HG03457 (cell line): ENCODE measurements at regions not wholly inside any gene's neighbourhood (a gene's known extent, or its start where the extent isn't known, plus 50 kb on each side); places are given as distances from the start of the nearest gene placed in this dataset.

Experiments
- ATAC-seq: cut with Tn5 transposase; IDR thresholded peaks from one replicate; pipeline ENCODE4 v1.9.1; 2021; ENCODE audit warnings: moderate number of reproducible peaks; ENCODE audit not compliant: unreplicated experiment

- no peak for ATAC-seq
Measured at GRCh38 chr18:24817587-24818371, 357.3 kb downstream of the HRH4 start.

- no peak for ATAC-seq
Measured at GRCh38 chr18:24818441-24818840, 358.0 kb downstream of the HRH4 start.

DNA sequence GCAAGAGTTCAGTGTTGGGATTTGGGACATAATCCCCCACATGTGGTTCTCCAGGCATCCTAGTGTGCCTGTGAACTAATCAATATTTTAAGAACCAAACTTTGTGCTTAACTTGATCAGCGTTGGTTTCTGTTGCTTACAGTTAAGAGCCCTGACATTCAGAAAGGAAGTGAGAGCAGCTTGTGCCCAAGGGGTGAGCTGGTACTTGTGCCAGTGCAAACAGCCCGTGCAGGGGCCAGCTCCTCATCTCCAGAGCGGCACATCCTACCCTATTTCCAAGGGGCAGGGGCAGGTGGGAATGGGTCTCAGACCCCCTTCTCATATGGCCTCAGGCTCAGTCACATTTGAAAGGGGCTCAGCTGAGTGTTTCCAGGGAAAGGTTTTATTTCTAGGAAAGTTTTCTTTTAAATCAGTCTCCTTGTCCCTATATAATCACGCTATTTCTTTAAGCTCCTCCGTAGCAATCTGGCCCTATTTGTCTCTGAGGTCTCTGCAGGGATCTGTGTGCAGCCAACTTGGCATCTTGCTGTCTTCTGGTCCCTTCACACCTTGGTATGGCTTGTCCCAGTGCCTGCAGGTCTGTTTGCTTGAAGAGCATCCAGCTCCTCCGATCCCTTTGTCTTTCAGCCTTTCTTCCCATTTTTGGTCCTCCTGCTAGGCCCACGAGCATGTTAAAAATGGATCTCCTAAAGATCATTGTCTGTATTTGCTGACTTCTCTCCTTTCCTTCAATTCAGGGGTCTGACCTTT, 358.9 kb downstream of the HRH4 start:
- no peak for ATAC-seq

DNA sequence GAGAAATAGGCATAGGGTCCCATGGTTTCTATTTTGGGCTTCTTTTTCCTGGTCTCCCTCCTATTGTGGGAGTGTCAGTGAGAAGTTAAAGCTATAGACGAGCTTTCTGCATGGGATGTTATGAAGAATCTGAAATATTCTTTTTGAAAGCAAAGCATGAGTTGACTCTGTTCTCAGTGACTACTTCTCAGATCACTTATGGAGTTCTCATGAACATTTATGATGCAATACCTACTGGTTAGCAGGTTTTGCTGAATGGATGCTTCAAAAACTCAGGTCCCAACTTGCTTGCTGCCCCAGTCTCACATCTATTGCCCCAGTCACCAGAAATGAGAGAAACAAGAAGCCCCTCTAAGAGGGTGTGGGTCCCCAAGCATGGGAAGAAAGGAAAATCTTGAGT, 365.0 kb downstream of the HRH4 start:
- ATAC-seq: no peak

DNA sequence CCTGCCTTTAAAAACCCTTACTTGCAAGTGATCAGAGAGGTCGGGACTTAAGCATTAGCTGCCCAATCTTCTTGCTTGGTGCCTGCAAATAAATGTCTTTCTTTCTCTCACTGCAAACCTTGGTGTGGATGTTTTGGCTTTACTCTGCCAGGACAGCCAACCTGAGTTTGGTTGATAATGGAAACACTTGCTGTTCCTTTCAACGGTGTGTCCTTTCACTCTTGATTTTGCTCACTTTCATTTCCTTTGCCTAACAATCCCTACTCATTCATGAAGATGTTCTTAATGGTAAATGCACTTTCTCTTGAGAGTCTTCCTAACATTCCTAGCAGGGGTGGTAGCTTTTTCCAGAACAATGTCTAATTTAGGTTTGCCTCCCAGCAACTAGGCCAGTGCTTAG, 366.2 kb downstream of the HRH4 start:
- no peak for ATAC-seq

DNA sequence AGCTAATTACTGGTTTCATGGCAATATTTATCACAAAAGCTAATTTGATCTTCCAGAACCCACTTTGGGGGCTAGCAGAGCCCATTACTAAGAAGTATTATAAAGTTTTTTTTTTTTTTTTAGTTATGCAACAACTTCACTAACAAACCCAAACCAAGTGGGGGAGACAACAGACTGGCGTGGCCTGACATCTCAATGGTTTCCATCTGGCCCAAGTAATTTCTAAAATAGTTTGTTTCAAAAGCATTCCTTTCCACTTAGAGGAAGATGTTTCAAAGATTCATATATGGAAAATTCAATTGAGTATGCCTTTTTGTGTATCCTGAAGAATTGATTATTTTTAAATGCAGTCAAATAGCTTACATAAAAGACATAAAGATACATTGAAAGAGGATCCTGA, 367.1 kb downstream of the HRH4 start:
- no peak for ATAC-seq

DNA sequence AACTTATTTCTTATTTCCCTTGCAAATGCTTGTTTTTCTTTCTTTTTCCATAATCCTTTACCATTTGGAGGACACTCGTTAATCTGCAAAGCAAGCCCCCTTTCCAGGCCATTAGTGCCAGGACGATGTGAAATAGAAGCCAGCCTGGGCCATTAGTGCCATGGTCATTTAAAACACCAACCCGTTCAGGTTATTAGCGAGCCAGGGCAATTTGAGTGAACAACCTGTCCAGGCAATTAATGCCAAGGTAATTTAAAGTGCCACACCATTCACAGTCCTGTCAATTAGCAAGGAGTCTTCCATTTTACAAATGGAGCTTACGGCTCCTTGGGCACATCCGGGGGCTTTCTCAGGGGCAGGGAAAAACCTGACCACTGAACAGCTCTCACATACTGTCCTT, 370.6 kb downstream of the HRH4 start:
- ATAC-seq: no peak

- ATAC-seq: no peak
Measured at GRCh38 chr18:24831871-24832665, 371.6 kb downstream of the HRH4 start.

DNA sequence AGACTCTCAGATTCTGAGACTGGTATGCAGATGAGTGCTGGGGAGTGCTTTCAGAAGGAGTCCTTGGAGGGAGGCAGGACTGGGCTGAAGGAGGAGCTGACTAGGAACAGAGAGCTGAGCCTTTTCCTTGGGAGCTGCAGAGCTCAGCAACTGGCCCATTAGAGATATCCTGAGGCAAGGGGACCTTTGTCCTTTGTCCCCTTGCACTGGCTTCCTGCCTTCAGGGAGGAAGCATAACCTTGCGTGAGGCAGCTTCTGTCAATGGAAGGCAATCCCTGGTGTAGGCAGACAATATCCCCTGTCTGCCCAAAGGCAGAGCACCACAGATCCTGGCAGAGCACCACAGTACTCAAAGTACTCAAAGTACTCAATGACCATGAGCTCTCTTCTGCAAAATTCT, 375.3 kb downstream of the HRH4 start:
- no peak for ATAC-seq

GRCh38 chr18:24837066-24837465, 376.6 kb downstream of the HRH4 start:
- ATAC-seq: no peak

GRCh38 chr18:24840051-24840450, 379.6 kb downstream of the HRH4 start:
- ATAC-seq: no peak

DNA sequence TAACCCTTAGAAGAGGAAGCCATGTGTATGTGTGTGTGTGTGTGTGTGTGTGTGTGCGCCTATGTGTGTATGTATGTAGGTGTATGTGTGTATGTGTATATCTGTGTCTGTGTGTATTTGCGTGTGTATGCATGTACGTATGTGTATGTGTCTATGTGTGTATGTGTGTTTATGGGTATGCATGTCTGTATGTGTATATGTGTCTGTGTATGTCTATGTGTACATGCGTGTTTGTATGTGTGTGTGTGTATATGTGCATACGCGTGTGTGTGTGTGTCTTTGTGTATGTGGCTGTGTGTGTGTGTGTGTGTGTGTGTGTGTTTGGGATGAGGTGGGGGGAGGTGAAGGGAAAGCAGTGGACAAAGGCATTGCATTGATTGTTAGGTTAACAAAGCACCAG, 380.2 kb downstream of the HRH4 start:
- ATAC-seq: no peak

DNA sequence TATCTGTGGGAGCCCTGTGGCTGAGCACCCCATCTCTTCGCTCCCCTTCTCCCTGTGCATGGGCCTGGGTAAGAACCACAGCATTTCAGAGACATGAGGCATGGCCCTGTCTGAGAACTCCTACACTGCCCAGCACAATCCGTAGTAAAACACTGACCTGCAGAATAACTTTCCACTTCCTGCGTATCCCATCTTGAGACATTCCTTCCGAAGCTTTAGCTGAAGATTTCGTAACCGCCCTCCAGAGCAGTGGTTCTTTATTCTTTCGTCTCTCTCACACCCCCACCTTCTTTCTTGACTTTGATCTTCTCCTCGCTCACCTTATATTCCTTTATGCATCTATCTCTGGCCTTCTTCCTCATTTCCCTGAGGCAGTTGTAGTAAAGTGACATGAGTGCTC, 381.1 kb downstream of the HRH4 start:
- no peak for ATAC-seq

- no peak for ATAC-seq
Measured at GRCh38 chr18:24843123-24843522, 382.7 kb downstream of the HRH4 start.

GRCh38 chr18:24846138-24846537, 385.7 kb downstream of the HRH4 start:
- no peak for ATAC-seq

DNA sequence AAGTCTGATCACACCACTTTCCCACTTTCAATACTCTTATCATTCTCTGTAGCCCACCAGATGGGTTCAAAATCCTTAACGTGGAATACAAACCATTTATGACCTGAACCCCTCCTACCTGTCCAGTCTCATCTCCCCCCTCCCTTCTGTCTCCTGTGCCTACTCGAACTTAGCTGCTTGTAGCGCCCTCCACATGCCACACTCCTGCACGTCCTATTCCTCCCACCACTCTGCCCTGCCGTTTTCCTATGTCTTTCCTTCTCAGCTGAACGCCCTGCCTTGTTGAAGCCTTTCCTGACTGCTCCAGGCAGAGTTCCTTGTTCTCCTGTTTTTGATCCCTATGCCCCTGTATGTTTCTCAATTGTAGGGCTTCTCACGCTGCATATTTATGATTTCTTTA, 390.1 kb downstream of the HRH4 start:
- ATAC-seq: no peak

- ATAC-seq: no peak
Measured at GRCh38 chr18:24853076-24853475, 392.6 kb downstream of the HRH4 start.

- ATAC-seq: no peak
Measured at GRCh38 chr18:24860978-24861680, 400.7 kb downstream of the HRH4 start.

- ATAC-seq: no peak
Measured at GRCh38 chr18:24862201-24862816, 401.9 kb downstream of the HRH4 start.

DNA sequence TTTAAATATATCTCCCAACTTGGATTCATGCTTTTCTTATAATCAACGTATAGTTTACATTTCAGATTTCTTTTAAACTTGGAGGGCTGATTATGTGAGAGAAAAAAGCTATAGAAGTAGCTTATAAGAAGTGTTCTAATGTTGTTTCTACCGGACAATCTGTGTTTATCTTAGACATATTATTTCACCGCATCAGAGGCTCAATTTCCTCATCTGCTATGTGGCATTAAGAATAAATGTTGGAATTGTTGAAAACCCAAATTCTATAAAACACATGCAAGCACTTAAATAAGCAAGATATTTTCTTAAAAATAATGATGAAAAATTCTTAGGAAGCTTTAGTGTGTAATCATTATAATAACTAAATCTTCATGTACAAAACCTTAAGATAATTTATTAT, 407.9 kb downstream of the HRH4 start:
- no peak for ATAC-seq
